ENCODE measurements at regions not wholly inside any gene's neighbourhood (a gene's known extent, or its start where the extent isn't known, plus 50 kb on each side); places are given as distances from the start of the nearest gene placed in this dataset.

- no peak for DNase-seq (ENCODE audit: low read depth)
Observed at GRCh38 chr14:24693353-24693737, 59.4 kb upstream of the GZMB start.

- no peak for DNase-seq (ENCODE audit: low read depth)
Observed at GRCh38 chr14:24692382-24693352, 58.7 kb upstream of the GZMB start.

- DNase-seq (ENCODE audit: low read depth) = no peak
Observed at GRCh38 chr14:24690492-24690891, 56.5 kb upstream of the GZMB start.

GRCh38 chr14:24688030-24688658, 54.2 kb upstream of the GZMB start:
- DNase-seq (ENCODE audit: low read depth) = no peak
